RWPE2 (cell line): ENCODE measurements at regions not wholly inside any gene's neighbourhood (a gene's known extent, or its start where the extent isn't known, plus 50 kb on each side); places are given as distances from the start of the nearest gene placed in this dataset.
A peak's percentile ranks its signal among the peaks of the same experiment; 100 is the strongest.
"Not testable (repeated sequence)": the region's sequence is repeated elsewhere in the genome, so short reads cannot be mapped to it uniquely, and the experiment has no call there.

Experiments
- ATAC-seq: fragments of 200-7000 bp; cut with Tn5 transposase; 3 replicates; pipeline ENCODE4 v1.9.1; 2021; ENCODE audit warnings: low read depth
- DNase-seq: peaks from one replicate; pipeline ENCODE4 v3.0.0-alpha.2; 2020; ENCODE audit warnings: low spot score
- H3K27ac ChIP-seq: fragments of 450-650 bp; 2 replicates; pipeline ENCODE4 v1.5.1; 2017; ENCODE audit warnings: mild to moderate bottlenecking; ENCODE audit not compliant: poor library complexity, severe bottlenecking
- H3K27me3 ChIP-seq: fragments of 250-450 bp; sonication (Bioruptor Pico); 2 replicates; pipeline ENCODE4 v1.5.1; 2021; ENCODE audit warnings: mild to moderate bottlenecking, moderate library complexity; ENCODE audit not compliant: insufficient read depth, poor library complexity, severe bottlenecking
- H3K36me3 ChIP-seq: fragments of 250-450 bp; sonication (Bioruptor Pico); 2 replicates; pipeline ENCODE4 v1.5.1; 2020; ENCODE audit warnings: low read depth, mild to moderate bottlenecking, moderate library complexity
- H3K4me1 ChIP-seq: fragments of 250-450 bp; sonication (Bioruptor Pico); 2 replicates; pipeline ENCODE4 v1.5.1; 2021; ENCODE audit warnings: mild to moderate bottlenecking, moderate library complexity; ENCODE audit not compliant: insufficient read depth, poor library complexity, severe bottlenecking
- H3K4me3 ChIP-seq: fragments of 250-450 bp; sonication (Bioruptor Pico); 2 replicates; pipeline ENCODE4 v1.5.1; 2021; ENCODE audit warnings: mild to moderate bottlenecking, moderate library complexity; ENCODE audit not compliant: severe bottlenecking
- H3K9me3 ChIP-seq: fragments of 250-450 bp; sonication (Bioruptor Pico); 2 replicates; pipeline ENCODE4 v1.5.1; 2021; ENCODE audit warnings: mild to moderate bottlenecking, moderate library complexity; ENCODE audit not compliant: severe bottlenecking
- CTCF ChIP-seq: fragments of 450-650 bp; IDR thresholded peaks from one replicate; pipeline ENCODE4 v1.5.1; 2017; ENCODE audit warnings: mild to moderate bottlenecking, moderate library complexity; ENCODE audit not compliant: poor library complexity, severe bottlenecking

- H3K4me3 ChIP-seq = no peak overlapping the region
- no peak for DNase-seq
- H3K36me3 ChIP-seq = no peaks in the 10 kb centered on the region
- no peaks in the 10 kb centered on the region for H3K9me3 ChIP-seq
- ATAC-seq = no peak
- TF ChIP-seq CTCF = no peak
- H3K4me1 ChIP-seq = peaks cover 21% of the 10 kb centered on the region
- no peaks in the 10 kb centered on the region for H3K27me3 ChIP-seq
- no peak overlapping the region for H3K27ac ChIP-seq
Observed at GRCh38 chr20:53859684-53860083, 210.7 kb downstream of the BCAS1 start.

- H3K36me3 ChIP-seq, H3K27ac ChIP-seq, H3K4me3 ChIP-seq, DNase-seq, ATAC-seq, H3K9me3 ChIP-seq, H3K27me3 ChIP-seq: not testable (repeated sequence)
- peaks cover 14% of the 10 kb centered on the region for H3K4me1 ChIP-seq
Observed at GRCh38 chr20:53859009-53859408, 211.4 kb downstream of the BCAS1 start.

- not testable (repeated sequence) for H3K27me3 ChIP-seq, H3K27ac ChIP-seq, H3K36me3 ChIP-seq, ATAC-seq, H3K4me3 ChIP-seq, H3K9me3 ChIP-seq, DNase-seq
- H3K4me1 ChIP-seq = peaks cover 11% of the 10 kb centered on the region
Observed at GRCh38 chr20:53858516-53858915, 211.9 kb downstream of the BCAS1 start.

GRCh38 chr20:53857723-53858236 is 212.6 kb downstream of the BCAS1 start:
- DNase-seq (no peak), ATAC-seq (peak; percentile 47)
- H3K4me1 ChIP-seq = peaks cover 11% of the 10 kb centered on the region
- H3K36me3 ChIP-seq = no peaks in the 10 kb centered on the region
- H3K9me3 ChIP-seq = no peaks in the 10 kb centered on the region
- H3K27me3 ChIP-seq = no peaks in the 10 kb centered on the region
- no peak for TF ChIP-seq CTCF
- H3K4me3 ChIP-seq = no peak overlapping the region
- H3K27ac ChIP-seq = peak overlapping the region; percentile 2

- H3K4me1 ChIP-seq = peaks cover 11% of the 10 kb centered on the region
- no peaks in the 10 kb centered on the region for H3K9me3 ChIP-seq
- no peak for TF ChIP-seq CTCF
- H3K27me3 ChIP-seq = no peaks in the 10 kb centered on the region
- DNase-seq (no peak), ATAC-seq (no peak)
- H3K36me3 ChIP-seq = no peaks in the 10 kb centered on the region
- no peak overlapping the region for H3K27ac ChIP-seq
- no peak overlapping the region for H3K4me3 ChIP-seq
Observed at GRCh38 chr20:53856300-53857295, 213.8 kb downstream of the BCAS1 start.
